H9 (cell line): ENCODE measurements at regions not wholly inside any gene's neighbourhood (a gene's known extent, or its start where the extent isn't known, plus 50 kb on each side); places are given as distances from the start of the nearest gene placed in this dataset.

Experiments
- DNase-seq: peaks from one replicate; pipeline ENCODE4 v3.0.0-alpha.2; 2017
- H2AFZ ChIP-seq: one replicate; pipeline ENCODE4 v1.6.1; 2013; ENCODE audit warnings: mild to moderate bottlenecking, low read length, control low read depth, moderate library complexity
- H2AK5ac ChIP-seq: 2 replicates; pipeline ENCODE4 v1.6.1; 2013; ENCODE audit warnings: low read length, control low read depth, mixed read lengths; ENCODE audit not compliant: insufficient read length
- H2BK120ac ChIP-seq: one replicate; pipeline ENCODE4 v1.6.1; 2013; ENCODE audit warnings: low read depth, mild to moderate bottlenecking, low read length, control low read depth, inconsistent platforms; ENCODE audit not compliant: poor library complexity, severe bottlenecking
- H2BK12ac ChIP-seq: 2 replicates; pipeline ENCODE4 v1.6.1; 2013; ENCODE audit warnings: low read length, control low read depth, mixed read lengths, low read depth; ENCODE audit not compliant: insufficient read length
- H2BK15ac ChIP-seq: 2 replicates; pipeline ENCODE4 v1.6.1; 2013; ENCODE audit warnings: low read depth, low read length, control low read depth
- H2BK20ac ChIP-seq: one replicate; pipeline ENCODE4 v1.6.1; 2013; ENCODE audit warnings: low read depth, mild to moderate bottlenecking, low read length, control low read depth, inconsistent platforms; ENCODE audit not compliant: poor library complexity, severe bottlenecking
- H2BK5ac ChIP-seq: 2 replicates; pipeline ENCODE4 v1.6.1; 2013; ENCODE audit warnings: low read length, control low read depth, mixed read lengths; ENCODE audit not compliant: insufficient read length
- H3K14ac ChIP-seq: 2 replicates; pipeline ENCODE4 v1.6.1; 2013; ENCODE audit warnings: low read length, control low read depth; ENCODE audit not compliant: insufficient read depth
- H3K18ac ChIP-seq: 2 replicates; pipeline ENCODE4 v1.6.1; 2013; ENCODE audit warnings: low read depth, mild to moderate bottlenecking, mixed read lengths, low read length, control low read depth; ENCODE audit not compliant: insufficient read length
- H3K23ac ChIP-seq: 2 replicates; pipeline ENCODE4 v1.6.1; 2013; ENCODE audit warnings: low read length, control low read depth, mixed read lengths, low read depth; ENCODE audit not compliant: insufficient read length
- H3K23me2 ChIP-seq: 2 replicates; pipeline ENCODE4 v1.6.1; 2013; ENCODE audit warnings: low read depth, mild to moderate bottlenecking, mixed read lengths, low read length, control low read depth; ENCODE audit not compliant: insufficient read length, poor library complexity, severe bottlenecking
- H3K27ac ChIP-seq: 2 replicates; pipeline ENCODE4 v1.5.1; 2013; ENCODE audit warnings: low read length, control low read depth, mixed read lengths, low read depth; ENCODE audit not compliant: insufficient read length
- H3K27me3 ChIP-seq: 2 replicates; pipeline ENCODE4 v1.6.1; 2013; ENCODE audit warnings: low read length, control low read depth, inconsistent platforms; ENCODE audit not compliant: insufficient read depth
- H3K4ac ChIP-seq: 2 replicates; pipeline ENCODE4 v1.6.1; 2013; ENCODE audit warnings: low read depth, mild to moderate bottlenecking, control low read depth, inconsistent platforms, low read length, moderate library complexity
- H3K4me1 ChIP-seq: 2 replicates; pipeline ENCODE4 v1.6.1; 2013; ENCODE audit warnings: low read length, control low read depth, inconsistent platforms; ENCODE audit not compliant: insufficient read depth
- H3K4me2 ChIP-seq: 2 replicates; pipeline ENCODE4 v1.6.1; 2013; ENCODE audit warnings: low read length, control low read depth, mixed read lengths; ENCODE audit not compliant: insufficient read length, insufficient read depth
- H3K56ac ChIP-seq: 2 replicates; pipeline ENCODE4 v1.6.1; 2013; ENCODE audit warnings: low read depth, mild to moderate bottlenecking, mixed read lengths, low read length, control low read depth; ENCODE audit not compliant: insufficient read length
- H3K79me1 ChIP-seq: 2 replicates; pipeline ENCODE4 v1.6.1; 2013; ENCODE audit warnings: low read depth, mild to moderate bottlenecking, moderate library complexity, low read length, control low read depth, inconsistent platforms; ENCODE audit not compliant: insufficient read depth, poor library complexity, severe bottlenecking
- H3K79me2 ChIP-seq: 2 replicates; pipeline ENCODE4 v1.6.1; 2013; ENCODE audit warnings: low read length, control low read depth, inconsistent platforms; ENCODE audit not compliant: insufficient read depth
- H3K9ac ChIP-seq: 2 replicates; pipeline ENCODE4 v1.6.1; 2013; ENCODE audit warnings: low read length, control low read depth, mixed read lengths; ENCODE audit not compliant: insufficient read length; ENCODE audit errors: extremely low read depth
- H3K9me3 ChIP-seq: one replicate; pipeline ENCODE4 v1.6.1; 2013; ENCODE audit warnings: low read depth, low read length, inconsistent platforms; ENCODE audit not compliant: control insufficient read depth
- H3T11ph ChIP-seq: one replicate; pipeline ENCODE4 v1.6.1; 2013; ENCODE audit warnings: mild to moderate bottlenecking, low read length, control low read depth, inconsistent platforms
- H4K20me1 ChIP-seq: one replicate; pipeline ENCODE4 v1.6.1; 2013; ENCODE audit not compliant: control insufficient read depth, insufficient read length, insufficient read depth
- H4K5ac ChIP-seq: 2 replicates; pipeline ENCODE4 v1.6.1; 2013; ENCODE audit warnings: low read depth, mild to moderate bottlenecking, mixed read lengths, low read length, control low read depth; ENCODE audit not compliant: insufficient read length
- H4K8ac ChIP-seq: replicated peaks from 2 replicates; pipeline ENCODE4 v1.6.1; 2013; ENCODE audit warnings: low read length, control low read depth, mixed read lengths, low read depth; ENCODE audit not compliant: insufficient read length
- H4K91ac ChIP-seq: 2 replicates; pipeline ENCODE4 v1.6.1; 2013; ENCODE audit warnings: low read depth, mild to moderate bottlenecking, moderate library complexity, mixed read lengths, low read length, control low read depth; ENCODE audit not compliant: insufficient read length
- H3K27ac Mint-ChIP-seq, 3 experiments: 2 replicates in 2 of 3; 3 replicates in 1 of 3; pipeline ENCODE4 v1.8.0; 2020 to 2021; ENCODE audit warnings: mixed read lengths in 3 of 3, mild to moderate bottlenecking in 1 of 3, moderate library complexity in 1 of 3
- H3K27me3 Mint-ChIP-seq: 2 replicates; pipeline ENCODE4 v1.8.0; 2021; ENCODE audit warnings: low read depth, mild to moderate bottlenecking, moderate library complexity, mixed read lengths
- H3K36me3 Mint-ChIP-seq, 3 experiments: 2 replicates in 2 of 3; 3 replicates in 1 of 3; pipeline ENCODE4 v1.8.0; 2020 to 2021; ENCODE audit warnings: low read depth in 3 of 3, mixed read lengths in 3 of 3; ENCODE audit not compliant: insufficient read depth in 1 of 3
- H3K4me1 Mint-ChIP-seq, 2 experiments: 2 replicates each; pipeline ENCODE4 v1.8.0; 2020; ENCODE audit warnings: mixed read lengths in 2 of 2
- H3K4me3 Mint-ChIP-seq, 2 experiments: 2 replicates in 1 of 2; 3 replicates in 1 of 2; pipeline ENCODE4 v1.8.0; 2020 to 2021; ENCODE audit warnings: mild to moderate bottlenecking in 2 of 2, mixed read lengths in 2 of 2, moderate library complexity in 1 of 2
- H3K9me3 Mint-ChIP-seq, 2 experiments: 2 replicates in 1 of 2; 3 replicates in 1 of 2; pipeline ENCODE4 v1.8.0; 2020; ENCODE audit warnings: mild to moderate bottlenecking in 2 of 2, mixed read lengths in 2 of 2, moderate library complexity in 1 of 2
- TF ChIP-seq, protein P1 (sequence below): fragments of 200-600 bp; sonication (generic); conservative IDR thresholded peaks from 3 replicates; pipeline ENCODE4 v1.8.0; 2021; ENCODE audit warnings: antibody characterized with exemption, mild to moderate bottlenecking

DNA sequence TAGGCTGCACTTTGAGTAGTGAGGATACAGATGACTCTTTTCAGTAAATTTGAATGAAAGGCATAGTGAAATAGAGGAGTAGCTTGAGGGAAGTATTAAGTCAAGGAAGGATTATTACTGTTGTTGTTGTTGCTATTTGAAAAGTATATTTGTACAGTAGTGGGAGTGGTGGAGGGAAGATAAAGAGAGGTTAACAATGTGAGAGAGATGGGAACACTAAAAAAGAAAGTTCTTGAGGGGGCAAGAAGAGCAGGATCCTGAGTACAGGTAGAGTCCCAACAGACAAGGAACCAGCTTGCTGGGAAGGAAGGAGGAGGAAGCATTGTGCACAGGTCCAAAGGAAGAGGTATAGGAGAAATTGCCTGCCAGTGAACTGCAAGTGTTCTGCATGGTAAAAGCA, 75.6 kb upstream of the GOLGA8B start:
- Histone ChIP-seq H3K14ac (no peak overlapping the region), H2BK120ac (no peak overlapping the region), H2BK12ac (no peak overlapping the region), H3K23me2 (no peaks in the 10 kb centered on the region), H3K9ac (no peak overlapping the region), H3K27ac (no peak overlapping the region), H2AK5ac (no peak overlapping the region), H2AFZ (no peak overlapping the region), H3K4ac (no peak overlapping the region), H2BK5ac (no peak overlapping the region), H4K91ac (no peak overlapping the region), H3K18ac (no peak overlapping the region), H3K4me1 (0 out of 2 replicates have a peak, but pooled peaks cover 6% of the 10 kb centered on the region), H3K79me2 (no peaks in the 10 kb centered on the region), H4K8ac (no peak overlapping the region), H2BK15ac (no peak overlapping the region), H3T11ph (no peak overlapping the region), H3K4me2 (no peak overlapping the region), H4K5ac (no peak overlapping the region), H3K9me3 (no peaks in the 10 kb centered on the region), H2BK20ac (no peak overlapping the region), H3K27me3 (no peaks in the 10 kb centered on the region), H4K20me1 (no peaks in the 10 kb centered on the region), H3K56ac (no peak overlapping the region), H3K79me1 (no peaks in the 10 kb centered on the region), H3K23ac (no peak overlapping the region)
- Mint-ChIP-seq H3K27ac (no peak overlapping the region), H3K27me3 (no peaks in the 10 kb centered on the region), H3K36me3 (no peaks in the 10 kb centered on the region), H3K9me3 (no peaks in the 10 kb centered on the region), H3K4me1 (peaks cover 19 to 22% of the 10 kb centered on the region in 2 experiments), H3K4me3 (no peak overlapping the region)
- TF ChIP-seq, protein P1, sequence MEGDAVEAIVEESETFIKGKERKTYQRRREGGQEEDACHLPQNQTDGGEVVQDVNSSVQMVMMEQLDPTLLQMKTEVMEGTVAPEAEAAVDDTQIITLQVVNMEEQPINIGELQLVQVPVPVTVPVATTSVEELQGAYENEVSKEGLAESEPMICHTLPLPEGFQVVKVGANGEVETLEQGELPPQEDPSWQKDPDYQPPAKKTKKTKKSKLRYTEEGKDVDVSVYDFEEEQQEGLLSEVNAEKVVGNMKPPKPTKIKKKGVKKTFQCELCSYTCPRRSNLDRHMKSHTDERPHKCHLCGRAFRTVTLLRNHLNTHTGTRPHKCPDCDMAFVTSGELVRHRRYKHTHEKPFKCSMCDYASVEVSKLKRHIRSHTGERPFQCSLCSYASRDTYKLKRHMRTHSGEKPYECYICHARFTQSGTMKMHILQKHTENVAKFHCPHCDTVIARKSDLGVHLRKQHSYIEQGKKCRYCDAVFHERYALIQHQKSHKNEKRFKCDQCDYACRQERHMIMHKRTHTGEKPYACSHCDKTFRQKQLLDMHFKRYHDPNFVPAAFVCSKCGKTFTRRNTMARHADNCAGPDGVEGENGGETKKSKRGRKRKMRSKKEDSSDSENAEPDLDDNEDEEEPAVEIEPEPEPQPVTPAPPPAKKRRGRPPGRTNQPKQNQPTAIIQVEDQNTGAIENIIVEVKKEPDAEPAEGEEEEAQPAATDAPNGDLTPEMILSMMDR = no peak
- no peak for DNase-seq
